Mammary epithelial cell (primary cell): ENCODE measurements at regions not wholly inside any gene's neighbourhood (a gene's known extent, or its start where the extent isn't known, plus 50 kb on each side); places are given as distances from the start of the nearest gene placed in this dataset.

ENCODE experiments used
- EZH2 ChIP-seq: IDR thresholded peaks from 2 replicates; pipeline ENCODE4 v1.6.1; 2012; ENCODE audit warnings: low read length, inconsistent platforms, borderline replicate concordance
- TF ChIP-seq, protein P1 (sequence below), 2 donors: IDR thresholded peaks in 1 of 2; conservative IDR thresholded peaks in 1 of 2; 2 replicates each; pipeline ENCODE4 v1.5.1; 2011 to 2012; ENCODE audit warnings: inconsistent platforms in 2 of 2, low read length in 2 of 2, mild to moderate bottlenecking in 2 of 2, control low read depth in 1 of 2, low read depth in 1 of 2; ENCODE audit not compliant: insufficient read depth in 1 of 2; ENCODE audit errors: extremely low read depth in 1 of 2

DNA sequence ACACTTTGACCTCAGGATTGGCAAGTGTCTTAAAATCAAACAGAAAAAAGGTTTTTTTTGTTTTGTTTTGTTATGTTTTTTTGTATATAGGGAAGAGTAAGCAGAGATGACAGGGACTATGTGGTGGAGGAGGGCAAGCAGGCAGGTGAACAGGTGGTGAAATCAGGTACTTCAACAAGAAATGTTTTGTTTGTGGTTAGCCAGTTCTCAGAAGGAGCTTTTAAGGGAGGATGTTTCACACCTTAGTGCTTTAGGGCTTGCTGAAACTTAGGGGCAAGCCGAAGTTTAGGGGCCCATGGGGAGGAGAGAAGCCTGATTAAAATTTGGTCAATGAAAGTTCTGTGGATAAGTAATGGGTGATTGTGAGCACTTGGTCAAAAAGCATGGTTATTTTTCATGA, 370.7 kb upstream of the SLCO3A1 start:
- TF ChIP-seq, protein P1, sequence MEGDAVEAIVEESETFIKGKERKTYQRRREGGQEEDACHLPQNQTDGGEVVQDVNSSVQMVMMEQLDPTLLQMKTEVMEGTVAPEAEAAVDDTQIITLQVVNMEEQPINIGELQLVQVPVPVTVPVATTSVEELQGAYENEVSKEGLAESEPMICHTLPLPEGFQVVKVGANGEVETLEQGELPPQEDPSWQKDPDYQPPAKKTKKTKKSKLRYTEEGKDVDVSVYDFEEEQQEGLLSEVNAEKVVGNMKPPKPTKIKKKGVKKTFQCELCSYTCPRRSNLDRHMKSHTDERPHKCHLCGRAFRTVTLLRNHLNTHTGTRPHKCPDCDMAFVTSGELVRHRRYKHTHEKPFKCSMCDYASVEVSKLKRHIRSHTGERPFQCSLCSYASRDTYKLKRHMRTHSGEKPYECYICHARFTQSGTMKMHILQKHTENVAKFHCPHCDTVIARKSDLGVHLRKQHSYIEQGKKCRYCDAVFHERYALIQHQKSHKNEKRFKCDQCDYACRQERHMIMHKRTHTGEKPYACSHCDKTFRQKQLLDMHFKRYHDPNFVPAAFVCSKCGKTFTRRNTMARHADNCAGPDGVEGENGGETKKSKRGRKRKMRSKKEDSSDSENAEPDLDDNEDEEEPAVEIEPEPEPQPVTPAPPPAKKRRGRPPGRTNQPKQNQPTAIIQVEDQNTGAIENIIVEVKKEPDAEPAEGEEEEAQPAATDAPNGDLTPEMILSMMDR (conservative IDR thresholded peaks at IDR 0.05 in 1 of 2, IDR thresholded peaks at IDR 0.05 in 1 of 2; ENCODE audit: extremely low read depth in 1 of 2, insufficient read depth in 1 of 2, low read depth in 1 of 2, low read length in 2 of 2), result no peak
- no peak for TF ChIP-seq EZH2
